SK-N-MC (cell line): ENCODE measurements at regions not wholly inside any gene's neighbourhood (a gene's known extent, or its start where the extent isn't known, plus 50 kb on each side); places are given as distances from the start of the nearest gene placed in this dataset.

Source experiments
- EZH2 ChIP-seq: fragments of 200-600 bp; sonication (generic); IDR thresholded peaks from one replicate; pipeline ENCODE4 v1.6.1; 2017; ENCODE audit warnings: antibody characterized with exemption
- POLR2AphosphoS5 ChIP-seq: IDR thresholded peaks from 2 replicates; pipeline ENCODE4 v1.6.1; 2012; ENCODE audit warnings: mild to moderate bottlenecking, low read depth, low read length, borderline replicate concordance

DNA sequence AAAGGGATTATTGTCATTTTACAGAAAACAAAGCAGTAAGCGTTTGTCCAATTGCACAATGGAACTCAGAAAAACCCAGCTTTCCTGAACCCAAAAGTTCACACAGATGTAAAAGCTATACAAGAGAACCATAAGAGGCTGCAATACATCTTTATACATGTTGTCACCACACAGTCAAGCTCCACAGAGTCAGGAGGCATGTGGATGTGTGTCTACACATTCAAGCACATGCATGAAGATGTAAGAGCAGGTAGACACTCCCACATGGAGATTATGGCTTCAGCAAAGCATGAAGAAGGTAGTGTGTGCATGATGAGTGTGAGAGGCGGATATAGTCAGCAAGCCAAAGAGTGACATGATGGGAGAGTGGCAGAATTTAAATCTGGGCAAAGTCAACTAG lies 124.7 kb upstream of the THBS1 start:
- no peak for TF ChIP-seq EZH2
- TF ChIP-seq POLR2AphosphoS5 = no peak
